ENCODE measurements at regions not wholly inside any gene's neighbourhood (a gene's known extent, or its start where the extent isn't known, plus 50 kb on each side); places are given as distances from the start of the nearest gene placed in this dataset.
"Not testable (repeated sequence)": the region's sequence is repeated elsewhere in the genome, so short reads cannot be mapped to it uniquely, and the experiment has no call there.

GRCh38 chr7:33792041-33792440 is 113.3 kb upstream of the BMPER start:
- DNase-seq (ENCODE audit: low read depth, low spot score), result no peak
- POLR2A ChIA-PET, result no interaction called here
- H3K4me3 ChIP-seq (ENCODE audit: low read depth, low read length), result no peak overlapping the region
- no peak for TF ChIP-seq CTCF (IDR thresholded peaks at IDR 0.05; ENCODE audit: insufficient read depth, low read length, missing control alignments)
- CTCF ChIA-PET, result no interaction called here

- no peak overlapping the region for H3K4me3 ChIP-seq (ENCODE audit: low read depth, low read length)
- POLR2A ChIA-PET, result no interaction called here
- no peak for TF ChIP-seq CTCF (IDR thresholded peaks at IDR 0.05; ENCODE audit: insufficient read depth, low read length, missing control alignments)
- CTCF ChIA-PET, result no interaction called here
- DNase-seq (ENCODE audit: low read depth, low spot score), result no peak
These were observed 112.7 kb upstream of the BMPER start for GRCh38 chr7:33792547-33793105.

- ChIA-PET POLR2A (no interaction called here), CTCF (no interaction called here)
- H3K4me3 ChIP-seq (ENCODE audit: low read depth, low read length), result no peak overlapping the region
- no peak for DNase-seq (ENCODE audit: low read depth, low spot score)
- TF ChIP-seq CTCF (IDR thresholded peaks at IDR 0.05; ENCODE audit: insufficient read depth, low read length, missing control alignments), result no peak
These were observed 111.7 kb upstream of the BMPER start for GRCh38 chr7:33793616-33794015.

- POLR2A ChIA-PET, result no interaction called here
- H3K4me3 ChIP-seq (ENCODE audit: low read depth, low read length), result no peak overlapping the region
- CTCF ChIA-PET, result no interaction called here
- no peak for DNase-seq (ENCODE audit: low read depth, low spot score)
- no peak for TF ChIP-seq CTCF (IDR thresholded peaks at IDR 0.05; ENCODE audit: insufficient read depth, low read length, missing control alignments)
These were observed 110.9 kb upstream of the BMPER start for GRCh38 chr7:33794419-33794818.

GRCh38 chr7:33794959-33795358 is 110.4 kb upstream of the BMPER start:
- no peak for TF ChIP-seq CTCF (IDR thresholded peaks at IDR 0.05; ENCODE audit: insufficient read depth, low read length, missing control alignments)
- no peak for DNase-seq (ENCODE audit: low read depth, low spot score)
- no peak overlapping the region for H3K4me3 ChIP-seq (ENCODE audit: low read depth, low read length)
- POLR2A ChIA-PET, result no interaction called here
- CTCF ChIA-PET, result interaction anchor here (1.3 kb wide), 1 partner anchor 13 kb away, joined by 5 read pairs; no protein-coding TSS in a partner anchor

GRCh38 chr7:33796538-33796937 is 108.8 kb upstream of the BMPER start:
- ChIA-PET POLR2A (no interaction called here), CTCF (interaction anchor here (1.1 to 1.3 kb wide), 3 partner anchors 11 to 136 kb away, joined by 3 to 5 read pairs (median 3); no protein-coding TSS in a partner anchor)

GRCh38 chr7:33797512-33797911 is 107.8 kb upstream of the BMPER start:
- POLR2A ChIA-PET; H3K4me3 ChIP-seq (ENCODE audit: low read depth, low read length); CTCF ChIA-PET; DNase-seq (ENCODE audit: low read depth, low spot score): not testable (repeated sequence)

More at GRCh38 chr7:33796538-33796937, 108.8 kb upstream of the BMPER start:
- H3K4me3 ChIP-seq (ENCODE audit: low read depth, low read length), result no peak overlapping the region
- TF ChIP-seq CTCF (IDR thresholded peaks at IDR 0.05; ENCODE audit: insufficient read depth, low read length, missing control alignments), result no peak
- no peak for DNase-seq (ENCODE audit: low read depth, low spot score)

All from AG04449 (cell line).